ENCODE measurements at regions not wholly inside any gene's neighbourhood (a gene's known extent, or its start where the extent isn't known, plus 50 kb on each side); places are given as distances from the start of the nearest gene placed in this dataset.

DNA sequence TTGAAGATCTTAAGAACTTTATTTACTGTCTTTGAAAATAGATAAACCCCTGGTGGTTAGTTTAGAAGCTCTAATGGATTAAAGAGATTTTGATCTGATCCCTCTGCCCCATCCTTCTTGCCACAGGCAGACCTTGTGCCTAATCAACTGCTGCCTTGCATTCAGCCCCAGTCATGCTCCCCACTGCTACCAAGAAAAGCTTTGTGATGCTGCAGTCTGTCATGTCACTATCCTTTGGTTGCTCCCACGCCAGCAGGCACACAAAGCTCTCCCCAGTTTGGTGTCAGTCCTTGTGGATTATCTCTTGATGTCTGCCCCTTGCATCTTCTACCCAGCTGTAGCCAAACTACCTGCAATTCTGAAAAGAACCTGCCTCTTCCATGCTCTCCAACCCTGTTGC lies 112.2 kb downstream of the MTNR1B start:
- Histone ChIP-seq H3K9me2 (no peaks in the 10 kb centered on the region), H3F3A (replicated peaks; ENCODE audit: insufficient read depth) (no peaks in the 10 kb centered on the region), H2AFZ (ENCODE audit: low read depth) (no peak overlapping the region), H3K4me3 (ENCODE audit: low read depth in 2 of 2, low read length in 1 of 2) (no peak overlapping the region), H3K4me2 (no peak overlapping the region), H3K4me1 (ENCODE audit: control insufficient read depth in 1 of 2, insufficient read depth in 2 of 2, low read depth in 1 of 2, low read length in 1 of 2) (no peaks in the 10 kb centered on the region), H3K27me3 (ENCODE audit: insufficient read depth) (no peaks in the 10 kb centered on the region), H3K27ac (ENCODE audit: low read depth in 2 of 2, low read length in 1 of 2) (no peak overlapping the region), H3K9me3 (no peaks in the 10 kb centered on the region), H3K36me3 (replicated peaks in 1 of 2; ENCODE audit: control insufficient read depth in 1 of 2, insufficient read depth in 2 of 2, low read length in 1 of 2) (no peaks in the 10 kb centered on the region), H3K9ac (no peak overlapping the region), H4K20me1 (ENCODE audit: insufficient read depth) (no peaks in the 10 kb centered on the region), H3K79me2 (ENCODE audit: insufficient read depth) (no peaks in the 10 kb centered on the region)
- ChIA-PET CTCF (interaction anchor here (0.7 kb wide), 1 partner anchor 140 kb away, joined by 5 read pairs; no protein-coding TSS in a partner anchor), POLR2A (no interaction called here)
- no peak for TF ChIP-seq TCF12 (IDR thresholded peaks at IDR 0.05)
- TF ChIP-seq, protein P1, sequence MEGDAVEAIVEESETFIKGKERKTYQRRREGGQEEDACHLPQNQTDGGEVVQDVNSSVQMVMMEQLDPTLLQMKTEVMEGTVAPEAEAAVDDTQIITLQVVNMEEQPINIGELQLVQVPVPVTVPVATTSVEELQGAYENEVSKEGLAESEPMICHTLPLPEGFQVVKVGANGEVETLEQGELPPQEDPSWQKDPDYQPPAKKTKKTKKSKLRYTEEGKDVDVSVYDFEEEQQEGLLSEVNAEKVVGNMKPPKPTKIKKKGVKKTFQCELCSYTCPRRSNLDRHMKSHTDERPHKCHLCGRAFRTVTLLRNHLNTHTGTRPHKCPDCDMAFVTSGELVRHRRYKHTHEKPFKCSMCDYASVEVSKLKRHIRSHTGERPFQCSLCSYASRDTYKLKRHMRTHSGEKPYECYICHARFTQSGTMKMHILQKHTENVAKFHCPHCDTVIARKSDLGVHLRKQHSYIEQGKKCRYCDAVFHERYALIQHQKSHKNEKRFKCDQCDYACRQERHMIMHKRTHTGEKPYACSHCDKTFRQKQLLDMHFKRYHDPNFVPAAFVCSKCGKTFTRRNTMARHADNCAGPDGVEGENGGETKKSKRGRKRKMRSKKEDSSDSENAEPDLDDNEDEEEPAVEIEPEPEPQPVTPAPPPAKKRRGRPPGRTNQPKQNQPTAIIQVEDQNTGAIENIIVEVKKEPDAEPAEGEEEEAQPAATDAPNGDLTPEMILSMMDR (IDR thresholded peaks at IDR 0.05) = no peak
- TF ChIP-seq, protein P2, sequence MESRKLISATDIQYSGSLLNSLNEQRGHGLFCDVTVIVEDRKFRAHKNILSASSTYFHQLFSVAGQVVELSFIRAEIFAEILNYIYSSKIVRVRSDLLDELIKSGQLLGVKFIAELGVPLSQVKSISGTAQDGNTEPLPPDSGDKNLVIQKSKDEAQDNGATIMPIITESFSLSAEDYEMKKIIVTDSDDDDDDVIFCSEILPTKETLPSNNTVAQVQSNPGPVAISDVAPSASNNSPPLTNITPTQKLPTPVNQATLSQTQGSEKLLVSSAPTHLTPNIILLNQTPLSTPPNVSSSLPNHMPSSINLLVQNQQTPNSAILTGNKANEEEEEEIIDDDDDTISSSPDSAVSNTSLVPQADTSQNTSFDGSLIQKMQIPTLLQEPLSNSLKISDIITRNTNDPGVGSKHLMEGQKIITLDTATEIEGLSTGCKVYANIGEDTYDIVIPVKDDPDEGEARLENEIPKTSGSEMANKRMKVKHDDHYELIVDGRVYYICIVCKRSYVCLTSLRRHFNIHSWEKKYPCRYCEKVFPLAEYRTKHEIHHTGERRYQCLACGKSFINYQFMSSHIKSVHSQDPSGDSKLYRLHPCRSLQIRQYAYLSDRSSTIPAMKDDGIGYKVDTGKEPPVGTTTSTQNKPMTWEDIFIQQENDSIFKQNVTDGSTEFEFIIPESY (IDR thresholded peaks at IDR 0.05; ENCODE audit: borderline replicate concordance, low read depth) = no peak
- no peak for DNase-seq
- WGBS (ENCODE audit: low lambda C conversion rate) = 25% methylated on average over 1 of the region's 1 CpG

DNA sequence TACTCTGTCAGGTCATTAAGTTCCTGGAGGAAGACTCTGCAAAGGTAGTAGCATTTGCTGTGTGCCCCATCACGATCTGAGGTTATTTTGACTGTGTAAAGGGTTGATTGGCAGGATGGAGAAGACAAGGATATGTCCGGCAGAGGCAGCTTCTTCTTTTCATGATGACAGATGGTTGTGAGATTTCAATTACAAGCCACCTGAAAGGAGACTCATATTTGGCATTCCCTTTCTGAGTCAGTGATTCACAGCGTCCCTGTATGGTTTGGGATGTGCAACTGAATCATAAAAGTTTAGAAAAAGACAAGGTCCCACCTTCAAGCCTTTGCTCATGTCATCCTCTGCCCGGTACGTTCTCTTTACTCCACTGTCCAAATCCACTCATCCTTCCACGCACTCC lies 113.4 kb downstream of the MTNR1B start:
- Histone ChIP-seq H3K27ac (ENCODE audit: low read depth in 2 of 2, low read length in 1 of 2) (no peak overlapping the region), H3K9ac (no peak overlapping the region), H3K9me3 (no peaks in the 10 kb centered on the region), H3K9me2 (no peaks in the 10 kb centered on the region), H4K20me1 (ENCODE audit: insufficient read depth) (no peaks in the 10 kb centered on the region), H3F3A (replicated peaks; ENCODE audit: insufficient read depth) (no peaks in the 10 kb centered on the region), H3K27me3 (ENCODE audit: insufficient read depth) (no peaks in the 10 kb centered on the region), H3K4me3 (ENCODE audit: low read depth in 2 of 2, low read length in 1 of 2) (no peak overlapping the region), H3K4me2 (no peak overlapping the region), H3K79me2 (ENCODE audit: insufficient read depth) (no peaks in the 10 kb centered on the region), H3K36me3 (replicated peaks in 1 of 2; ENCODE audit: control insufficient read depth in 1 of 2, insufficient read depth in 2 of 2, low read length in 1 of 2) (no peaks in the 10 kb centered on the region), H3K4me1 (ENCODE audit: control insufficient read depth in 1 of 2, insufficient read depth in 2 of 2, low read depth in 1 of 2, low read length in 1 of 2) (no peaks in the 10 kb centered on the region), H2AFZ (ENCODE audit: low read depth) (no peak overlapping the region)
- WGBS (ENCODE audit: low lambda C conversion rate) = 76% methylated on average over 6 of the region's 6 CpGs
- POLR2A ChIA-PET = no interaction called here
- DNase-seq = no peak
- TF ChIP-seq RXRA (IDR thresholded peaks at IDR 0.05; ENCODE audit: borderline replicate concordance, low read depth) (no peak), RFX5 (IDR thresholded peaks at IDR 0.05; ENCODE audit: low read length) (no peak), TEAD4 (IDR thresholded peaks at IDR 0.05; ENCODE audit: borderline replicate concordance, insufficient read depth) (no peak), SMC3 (IDR thresholded peaks at IDR 0.05; ENCODE audit: low read depth, low read length) (no peak), RAD21 (IDR thresholded peaks at IDR 0.05; ENCODE audit: low read length) (no peak), NFIC (IDR thresholded peaks at IDR 0.05; ENCODE audit: borderline replicate concordance) (no peak), SIN3A (IDR thresholded peaks at IDR 0.05; ENCODE audit: borderline replicate concordance, low read depth, low read length) (no peak), EZH2phosphoT487 (IDR thresholded peaks at IDR 0.05; ENCODE audit: borderline replicate concordance, low read depth) (no peak), FOSL2 (IDR thresholded peaks at IDR 0.05; ENCODE audit: borderline replicate concordance, low read depth) (no peak), POLR2AphosphoS5 (IDR thresholded peaks at IDR 0.05; ENCODE audit: low read depth, low read length) (no peak), EP300 (IDR thresholded peaks at IDR 0.05; ENCODE audit: borderline replicate concordance in 1 of 2, low read depth in 1 of 2, low read length in 1 of 2) (no peak), ELF1 (IDR thresholded peaks at IDR 0.05) (no peak)
- TF ChIP-seq, protein P3, sequence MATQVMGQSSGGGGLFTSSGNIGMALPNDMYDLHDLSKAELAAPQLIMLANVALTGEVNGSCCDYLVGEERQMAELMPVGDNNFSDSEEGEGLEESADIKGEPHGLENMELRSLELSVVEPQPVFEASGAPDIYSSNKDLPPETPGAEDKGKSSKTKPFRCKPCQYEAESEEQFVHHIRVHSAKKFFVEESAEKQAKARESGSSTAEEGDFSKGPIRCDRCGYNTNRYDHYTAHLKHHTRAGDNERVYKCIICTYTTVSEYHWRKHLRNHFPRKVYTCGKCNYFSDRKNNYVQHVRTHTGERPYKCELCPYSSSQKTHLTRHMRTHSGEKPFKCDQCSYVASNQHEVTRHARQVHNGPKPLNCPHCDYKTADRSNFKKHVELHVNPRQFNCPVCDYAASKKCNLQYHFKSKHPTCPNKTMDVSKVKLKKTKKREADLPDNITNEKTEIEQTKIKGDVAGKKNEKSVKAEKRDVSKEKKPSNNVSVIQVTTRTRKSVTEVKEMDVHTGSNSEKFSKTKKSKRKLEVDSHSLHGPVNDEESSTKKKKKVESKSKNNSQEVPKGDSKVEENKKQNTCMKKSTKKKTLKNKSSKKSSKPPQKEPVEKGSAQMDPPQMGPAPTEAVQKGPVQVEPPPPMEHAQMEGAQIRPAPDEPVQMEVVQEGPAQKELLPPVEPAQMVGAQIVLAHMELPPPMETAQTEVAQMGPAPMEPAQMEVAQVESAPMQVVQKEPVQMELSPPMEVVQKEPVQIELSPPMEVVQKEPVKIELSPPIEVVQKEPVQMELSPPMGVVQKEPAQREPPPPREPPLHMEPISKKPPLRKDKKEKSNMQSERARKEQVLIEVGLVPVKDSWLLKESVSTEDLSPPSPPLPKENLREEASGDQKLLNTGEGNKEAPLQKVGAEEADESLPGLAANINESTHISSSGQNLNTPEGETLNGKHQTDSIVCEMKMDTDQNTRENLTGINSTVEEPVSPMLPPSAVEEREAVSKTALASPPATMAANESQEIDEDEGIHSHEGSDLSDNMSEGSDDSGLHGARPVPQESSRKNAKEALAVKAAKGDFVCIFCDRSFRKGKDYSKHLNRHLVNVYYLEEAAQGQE (IDR thresholded peaks at IDR 0.05; ENCODE audit: low read depth, low read length) = no peak
- TF ChIP-seq, protein P4, sequence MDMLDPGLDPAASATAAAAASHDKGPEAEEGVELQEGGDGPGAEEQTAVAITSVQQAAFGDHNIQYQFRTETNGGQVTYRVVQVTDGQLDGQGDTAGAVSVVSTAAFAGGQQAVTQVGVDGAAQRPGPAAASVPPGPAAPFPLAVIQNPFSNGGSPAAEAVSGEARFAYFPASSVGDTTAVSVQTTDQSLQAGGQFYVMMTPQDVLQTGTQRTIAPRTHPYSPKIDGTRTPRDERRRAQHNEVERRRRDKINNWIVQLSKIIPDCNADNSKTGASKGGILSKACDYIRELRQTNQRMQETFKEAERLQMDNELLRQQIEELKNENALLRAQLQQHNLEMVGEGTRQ (IDR thresholded peaks at IDR 0.05; ENCODE audit: borderline replicate concordance, low read depth, low read length) = no peak
- TF ChIP-seq, protein P5, sequence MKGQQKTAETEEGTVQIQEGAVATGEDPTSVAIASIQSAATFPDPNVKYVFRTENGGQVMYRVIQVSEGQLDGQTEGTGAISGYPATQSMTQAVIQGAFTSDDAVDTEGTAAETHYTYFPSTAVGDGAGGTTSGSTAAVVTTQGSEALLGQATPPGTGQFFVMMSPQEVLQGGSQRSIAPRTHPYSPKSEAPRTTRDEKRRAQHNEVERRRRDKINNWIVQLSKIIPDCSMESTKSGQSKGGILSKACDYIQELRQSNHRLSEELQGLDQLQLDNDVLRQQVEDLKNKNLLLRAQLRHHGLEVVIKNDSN (IDR thresholded peaks at IDR 0.05; ENCODE audit: borderline replicate concordance, low read depth) = no peak
- CTCF ChIA-PET = no interaction called here

All from SK-N-SH (cell line).